H1 (cell line): ENCODE measurements at regions not wholly inside any gene's neighbourhood (a gene's known extent, or its start where the extent isn't known, plus 50 kb on each side); places are given as distances from the start of the nearest gene placed in this dataset.

ENCODE experiments used
- CTCF ChIP-seq, 3 experiments: IDR thresholded peaks; 1 replicate in 2 of 3; 2 replicates in 1 of 3; pipeline versions ENCODE4 v1.5.1 to v1.6.1; 2011; ENCODE audit warnings: low read length in 3 of 3, mild to moderate bottlenecking in 3 of 3, inconsistent platforms in 2 of 3, low read depth in 1 of 3, moderate library complexity in 1 of 3; ENCODE audit not compliant: insufficient read depth in 1 of 3; ENCODE audit errors: control extremely low read depth in 1 of 3
- NRF1 ChIP-seq: IDR thresholded peaks from 2 replicates; pipeline ENCODE4 v1.6.1; 2011; ENCODE audit warnings: mild to moderate bottlenecking, low read depth, low read length, improper control_type of control experiment
- PHF8 ChIP-seq: fragments of 200-600 bp; sonication (generic); conservative IDR thresholded peaks from 2 replicates; pipeline ENCODE4 v1.7.1; 2012; ENCODE audit warnings: low read depth, mild to moderate bottlenecking, inconsistent platforms, low read length, moderate library complexity
- POLR2AphosphoS5 ChIP-seq: IDR thresholded peaks from 2 replicates; pipeline ENCODE4 v1.6.1; 2011; ENCODE audit warnings: low read depth, low read length
- RFX5 ChIP-seq: IDR thresholded peaks from 2 replicates; pipeline ENCODE4 v1.6.1; 2011; ENCODE audit warnings: low read depth, low read length, improper control_type of control experiment, borderline replicate concordance
- SIX5 ChIP-seq: IDR thresholded peaks from 2 replicates; pipeline ENCODE4 v1.6.1; 2011; ENCODE audit warnings: mild to moderate bottlenecking, low read depth, low read length

GRCh38 chr5:44993286-44993685, 184.5 kb downstream of the MRPS30 start:
- TF ChIP-seq SIX5 (no peak), RFX5 (no peak), POLR2AphosphoS5 (no peak), CTCF (IDR thresholded peaks at IDR 0.05; ENCODE audit: control extremely low read depth in 1 of 3, insufficient read depth in 1 of 3, low read depth in 1 of 3, low read length in 3 of 3) (no peak), PHF8 (no peak), NRF1 (no peak)
